PFSK-1 (cell line): ENCODE measurements at regions not wholly inside any gene's neighbourhood (a gene's known extent, or its start where the extent isn't known, plus 50 kb on each side); places are given as distances from the start of the nearest gene placed in this dataset.

Experiments
- FOXP2 ChIP-seq: optimal IDR thresholded peaks from 2 replicates; pipeline ENCODE3; 2011; ENCODE audit warnings: borderline replicate concordance, control low read depth, inconsistent platforms; ENCODE audit not compliant: insufficient read depth; ENCODE audit errors: extremely low read length, extremely low read depth
- POLR2AphosphoS5 ChIP-seq: IDR thresholded peaks from 2 replicates; pipeline ENCODE4 v1.6.1; 2012; ENCODE audit warnings: low read depth, mild to moderate bottlenecking, control low read depth, low read length, moderate library complexity
- REST ChIP-seq, 2 experiments: IDR thresholded peaks; 2 replicates each; pipeline versions ENCODE4 v1.6.1 to v1.8.0; 2011 to 2012; ENCODE audit warnings: low read depth in 2 of 2, low read length in 2 of 2, control low read depth in 1 of 2, inconsistent platforms in 1 of 2, mild to moderate bottlenecking in 1 of 2, moderate library complexity in 1 of 2; ENCODE audit not compliant: insufficient read depth in 1 of 2
- SIN3A ChIP-seq: IDR thresholded peaks from 2 replicates; pipeline ENCODE4 v1.6.1; 2012; ENCODE audit warnings: mild to moderate bottlenecking, low read length, moderate library complexity, borderline replicate concordance; ENCODE audit not compliant: insufficient read depth
- TAF1 ChIP-seq: IDR thresholded peaks from 2 replicates; pipeline ENCODE4 v1.6.1; 2012; ENCODE audit warnings: low read length, control low read depth, borderline replicate concordance; ENCODE audit not compliant: insufficient read depth

- no peak for TF ChIP-seq TAF1
- TF ChIP-seq POLR2AphosphoS5, result no peak
- TF ChIP-seq REST (IDR thresholded peaks at IDR 0.05; ENCODE audit: insufficient read depth in 1 of 2, low read depth in 2 of 2, low read length in 2 of 2), result no peak
- TF ChIP-seq SIN3A, result no peak
- no peak for TF ChIP-seq FOXP2
Measured at GRCh38 chr6:150755524-150755923, 110.0 kb upstream of the MTHFD1L start.
